ENCODE measurements at regions not wholly inside any gene's neighbourhood (a gene's known extent, or its start where the extent isn't known, plus 50 kb on each side); places are given as distances from the start of the nearest gene placed in this dataset.

GRCh38 chr10:33920351-33920750, 585.9 kb upstream of the NRP1 start:
- TF ChIP-seq CTCF (IDR thresholded peaks at IDR 0.05): no peak
- no peak for TF ChIP-seq POLR2A (IDR thresholded peaks at IDR 0.05)
